CD14-positive monocyte (primary cell): ENCODE measurements at regions not wholly inside any gene's neighbourhood (a gene's known extent, or its start where the extent isn't known, plus 50 kb on each side); places are given as distances from the start of the nearest gene placed in this dataset.

Experiments
- DNase-seq, 3 donors: peaks; one replicate each; pipeline ENCODE4 v3.0.0-alpha.2; 2011 to 2022
- H2AFZ ChIP-seq: 2 replicates; pipeline ENCODE4 v1.6.0; 2012; ENCODE audit warnings: mild to moderate bottlenecking, low read depth, low read length, inconsistent platforms; ENCODE audit not compliant: insufficient read depth, poor library complexity, severe bottlenecking
- H3K27ac ChIP-seq, 2 donors: 1 replicate in 1 of 2; 2 replicates in 1 of 2; pipeline ENCODE4 v1.5.1; 2012 to 2013; ENCODE audit warnings: low read length in 2 of 2, control low read depth in 1 of 2, inconsistent platforms in 1 of 2, low read depth in 1 of 2, mild to moderate bottlenecking in 1 of 2
- H3K27me3 ChIP-seq, 2 donors: one replicate each; pipeline versions ENCODE4 v1.6.0 to v1.6.1; 2011 to 2013; ENCODE audit warnings: low read length in 2 of 2; ENCODE audit not compliant: control insufficient read depth in 2 of 2, insufficient read depth in 2 of 2
- H3K36me3 ChIP-seq, 2 donors: replicated peaks in 1 of 2; 1 replicate in 1 of 2; 2 replicates in 1 of 2; pipeline versions ENCODE4 v1.5.1 to v1.6.1; 2012 to 2013; ENCODE audit warnings: low read length in 2 of 2, control low read depth in 1 of 2, inconsistent platforms in 1 of 2, mild to moderate bottlenecking in 1 of 2; ENCODE audit not compliant: insufficient read depth in 2 of 2, control insufficient read depth in 1 of 2
- H3K4me1 ChIP-seq, 2 donors: 1 replicate in 1 of 2; 2 replicates in 1 of 2; pipeline versions ENCODE4 v1.5.1 to v1.6.1; 2012 to 2013; ENCODE audit warnings: low read length in 2 of 2, control low read depth in 1 of 2, inconsistent platforms in 1 of 2, mild to moderate bottlenecking in 1 of 2, moderate library complexity in 1 of 2; ENCODE audit not compliant: insufficient read depth in 2 of 2, control insufficient read depth in 1 of 2
- H3K4me2 ChIP-seq: replicated peaks from 2 replicates; pipeline ENCODE3; 2012; ENCODE audit warnings: low read length, moderate library complexity, mild to moderate bottlenecking; ENCODE audit not compliant: poor library complexity, severe bottlenecking; ENCODE audit errors: extremely low read depth
- H3K4me3 ChIP-seq, 3 experiments: fragments of 200-600 bp in 1 of 3; sonication (generic) in 1 of 3; replicated peaks in 1 of 3; 1 replicate in 2 of 3; 2 replicates in 1 of 3; pipeline ENCODE4 v1.5.1; 2011 to 2013; ENCODE audit warnings: low read length in 3 of 3, mild to moderate bottlenecking in 3 of 3, control low read depth in 2 of 3, low read depth in 2 of 3, inconsistent platforms in 1 of 3, moderate library complexity in 1 of 3
- H3K79me2 ChIP-seq: 2 replicates; pipeline ENCODE4 v1.6.0; 2012; ENCODE audit warnings: mild to moderate bottlenecking, control low read depth, inconsistent platforms, low read length, moderate library complexity; ENCODE audit not compliant: insufficient read depth
- H3K9ac ChIP-seq: 2 replicates; pipeline ENCODE4 v1.6.0; 2017; ENCODE audit warnings: low read length, mild to moderate bottlenecking; ENCODE audit not compliant: insufficient read depth, poor library complexity, severe bottlenecking
- H3K9me3 ChIP-seq, 2 donors: replicated peaks in 1 of 2; 1 replicate in 1 of 2; 2 replicates in 1 of 2; pipeline versions ENCODE4 v1.5.1 to v1.6.1; 2012 to 2013; ENCODE audit warnings: low read length in 2 of 2, control low read depth in 1 of 2; ENCODE audit not compliant: control insufficient read depth in 1 of 2, insufficient read depth in 1 of 2
- H4K20me1 ChIP-seq: 2 replicates; pipeline ENCODE4 v1.6.0; 2012; ENCODE audit warnings: mild to moderate bottlenecking, low read length, control low read depth, moderate library complexity; ENCODE audit not compliant: insufficient read depth
- H3K27ac Mint-ChIP-seq, 7 donors: one replicate each; pipeline ENCODE4 v1.8.0; 2020; ENCODE audit warnings: mild to moderate bottlenecking in 7 of 7, mixed read lengths in 7 of 7, moderate library complexity in 6 of 7, inconsistent platforms in 2 of 7
- H3K27me3 Mint-ChIP-seq, 3 donors: one replicate each; pipeline ENCODE4 v1.8.0; 2021 to 2022; ENCODE audit warnings: low read depth in 3 of 3, mild to moderate bottlenecking in 3 of 3, mixed read lengths in 3 of 3, moderate library complexity in 3 of 3, inconsistent platforms in 1 of 3
- H3K36me3 Mint-ChIP-seq, 2 donors: one replicate each; pipeline ENCODE4 v1.8.0; 2020; ENCODE audit warnings: mixed read lengths in 2 of 2, inconsistent platforms in 1 of 2, mild to moderate bottlenecking in 1 of 2
- H3K4me1 Mint-ChIP-seq: one replicate; pipeline ENCODE4 v1.8.0; 2020; ENCODE audit warnings: mild to moderate bottlenecking, mixed read lengths
- H3K4me3 Mint-ChIP-seq, 2 donors: one replicate each; pipeline ENCODE4 v1.8.0; 2020; ENCODE audit warnings: mild to moderate bottlenecking in 2 of 2, mixed read lengths in 2 of 2, moderate library complexity in 1 of 2
- H3K9me3 Mint-ChIP-seq, 7 donors: one replicate each; pipeline ENCODE4 v1.8.0; 2020 to 2022; ENCODE audit warnings: mixed read lengths in 7 of 7, mild to moderate bottlenecking in 6 of 7, moderate library complexity in 6 of 7, inconsistent platforms in 2 of 7
- WGBS: methylation state at CpG from one replicate; pipeline ENCODE4 v1.1.5; 2013; ENCODE audit warnings: missing lambda C conversion rate; ENCODE audit not compliant: insufficient coverage; 5-methylcytosine and 5-hydroxymethylcytosine counted together
- intact Hi-C, 2 donors: fragments of 100-400 bp; cut with micrococcal nuclease; formaldehyde crosslinking; loops; one replicate each; pipeline versions ENCODE4 v1.15.0 to v1.15.1; 2023
- TF ChIP-seq, protein P1 (sequence below): fragments of 200-600 bp; IDR thresholded peaks from one replicate; pipeline ENCODE4 v1.8.0; 2022; ENCODE audit warnings: antibody characterized with exemption, mild to moderate bottlenecking

DNA sequence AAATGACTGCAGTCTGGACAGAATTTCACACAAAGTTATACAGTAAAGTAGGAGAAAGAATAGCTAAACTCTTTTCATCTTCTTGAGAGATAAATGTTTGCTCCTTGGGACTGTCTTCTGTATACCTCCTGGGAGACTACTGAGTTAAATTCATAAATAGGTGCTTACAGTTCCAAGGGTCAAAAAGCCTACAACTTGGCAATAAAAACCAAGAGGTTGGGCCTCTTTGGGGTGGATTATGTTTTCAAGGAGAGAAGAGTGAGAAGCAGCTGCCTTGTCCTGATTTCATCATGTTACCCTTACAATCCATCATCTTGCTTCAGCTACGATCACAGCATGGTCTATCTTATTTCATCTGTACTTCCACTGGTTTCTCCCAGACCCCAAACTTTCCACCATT is 213.2 kb upstream of the RPS23 start:
- Histone ChIP-seq H2AFZ (no peak overlapping the region), H3K79me2 (no peaks in the 10 kb centered on the region), H3K9ac (no peak overlapping the region), H3K4me2 (no peak overlapping the region), H3K27ac (no peak overlapping the region), H3K4me1 (no peaks in the 10 kb centered on the region), H4K20me1 (no peaks in the 10 kb centered on the region), H3K36me3 (no peaks in the 10 kb centered on the region), H3K9me3 (no peaks in the 10 kb centered on the region), H3K4me3 (no peak overlapping the region), H3K27me3 (no peaks in the 10 kb centered on the region)
- Mint-ChIP-seq H3K27ac (no peak overlapping the region), H3K4me1 (peaks cover 10% of the 10 kb centered on the region), H3K9me3 (peaks cover 0 to 2% (median 0%) of the 10 kb centered on the region in 7 donors), H3K4me3 (no peak overlapping the region), H3K36me3 (no peaks in the 10 kb centered on the region), H3K27me3 (peaks cover 0 to 2% (median 0%) of the 10 kb centered on the region in 3 donors)
- no peak for DNase-seq
- intact Hi-C loops: no loop called here
- no CpG with 5 or more reads among the region's 1 CpG for WGBS
- TF ChIP-seq, protein P1, sequence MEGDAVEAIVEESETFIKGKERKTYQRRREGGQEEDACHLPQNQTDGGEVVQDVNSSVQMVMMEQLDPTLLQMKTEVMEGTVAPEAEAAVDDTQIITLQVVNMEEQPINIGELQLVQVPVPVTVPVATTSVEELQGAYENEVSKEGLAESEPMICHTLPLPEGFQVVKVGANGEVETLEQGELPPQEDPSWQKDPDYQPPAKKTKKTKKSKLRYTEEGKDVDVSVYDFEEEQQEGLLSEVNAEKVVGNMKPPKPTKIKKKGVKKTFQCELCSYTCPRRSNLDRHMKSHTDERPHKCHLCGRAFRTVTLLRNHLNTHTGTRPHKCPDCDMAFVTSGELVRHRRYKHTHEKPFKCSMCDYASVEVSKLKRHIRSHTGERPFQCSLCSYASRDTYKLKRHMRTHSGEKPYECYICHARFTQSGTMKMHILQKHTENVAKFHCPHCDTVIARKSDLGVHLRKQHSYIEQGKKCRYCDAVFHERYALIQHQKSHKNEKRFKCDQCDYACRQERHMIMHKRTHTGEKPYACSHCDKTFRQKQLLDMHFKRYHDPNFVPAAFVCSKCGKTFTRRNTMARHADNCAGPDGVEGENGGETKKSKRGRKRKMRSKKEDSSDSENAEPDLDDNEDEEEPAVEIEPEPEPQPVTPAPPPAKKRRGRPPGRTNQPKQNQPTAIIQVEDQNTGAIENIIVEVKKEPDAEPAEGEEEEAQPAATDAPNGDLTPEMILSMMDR: no peak

DNA sequence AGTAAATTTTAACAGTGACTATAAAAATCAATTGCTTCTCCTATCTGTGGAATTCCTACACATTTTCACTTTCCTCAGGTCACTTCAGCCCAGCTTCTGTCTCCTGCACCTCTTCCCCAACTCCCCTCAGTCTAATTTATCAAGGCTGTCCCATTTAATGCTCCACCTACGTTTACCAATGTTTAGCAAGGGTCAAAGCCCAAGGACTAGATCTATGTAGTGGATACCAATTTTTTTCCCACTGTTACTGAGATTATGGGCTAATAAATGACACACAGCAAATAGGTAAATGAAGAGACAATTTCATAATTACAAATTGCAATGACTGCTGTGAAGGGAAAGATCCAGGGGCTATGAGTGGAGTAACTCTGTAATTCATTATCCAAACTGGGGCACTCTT is 211.5 kb upstream of the RPS23 start:
- Histone ChIP-seq H4K20me1 (no peaks in the 10 kb centered on the region), H3K9ac (no peak overlapping the region), H3K27ac (no peak overlapping the region), H3K9me3 (no peaks in the 10 kb centered on the region), H3K4me2 (no peak overlapping the region), H2AFZ (no peak overlapping the region), H3K36me3 (no peaks in the 10 kb centered on the region), H3K79me2 (no peaks in the 10 kb centered on the region), H3K4me1 (no peaks in the 10 kb centered on the region), H3K4me3 (no peak overlapping the region), H3K27me3 (no peaks in the 10 kb centered on the region)
- intact Hi-C loops: no loop called here
- no peak overlapping the region for H3K4me3 Mint-ChIP-seq
- H3K36me3 Mint-ChIP-seq: no peaks in the 10 kb centered on the region
- peaks cover 5% of the 10 kb centered on the region for H3K4me1 Mint-ChIP-seq
- no peak for DNase-seq
- H3K27ac Mint-ChIP-seq: no peak overlapping the region
- peaks cover 0 to 2% (median 1%) of the 10 kb centered on the region in 7 donors for H3K9me3 Mint-ChIP-seq
- no CpG with 5 or more reads among the region's 1 CpG for WGBS
- H3K27me3 Mint-ChIP-seq: peaks cover 0 to 2% (median 2%) of the 10 kb centered on the region in 3 donors
- TF ChIP-seq, protein P1: no peak
